ENCODE measurements at regions not wholly inside any gene's neighbourhood (a gene's known extent, or its start where the extent isn't known, plus 50 kb on each side); places are given as distances from the start of the nearest gene placed in this dataset.

- Histone ChIP-seq H3K9ac (ENCODE audit: insufficient read depth, low read length) (no peak overlapping the region), H3K9me3 (ENCODE audit: control insufficient read depth, insufficient read depth, low read depth, low read length) (no peaks in the 10 kb centered on the region), H3K27me3 (ENCODE audit: control insufficient read depth, insufficient read depth, low read length) (peaks cover 5% of the 10 kb centered on the region), H3K79me2 (ENCODE audit: control insufficient read depth, insufficient read depth, low read length) (no peaks in the 10 kb centered on the region), H3K36me3 (ENCODE audit: control insufficient read depth, insufficient read depth, low read length) (no peaks in the 10 kb centered on the region), H3K4me3 (replicated peaks in 1 of 4; ENCODE audit: control extremely low read depth in 1 of 4, insufficient read depth in 1 of 4, low read depth in 3 of 4, low read length in 4 of 4) (no peak overlapping the region), H3K27ac (ENCODE audit: insufficient read depth, low read length) (no peak overlapping the region), H3K4me1 (ENCODE audit: control insufficient read depth, extremely low read depth, insufficient read depth, low read length) (no peaks in the 10 kb centered on the region), H2AFZ (ENCODE audit: low read length) (no peak overlapping the region), H4K20me1 (ENCODE audit: control insufficient read depth, extremely low read depth, insufficient read depth, low read length) (no peaks in the 10 kb centered on the region), H3K4me2 (ENCODE audit: extremely low read depth, insufficient read depth, low read length) (no peak overlapping the region)
- DNase-seq (ENCODE audit: low read depth in 2 of 2), result no peak
- TF ChIP-seq CTCF (conservative IDR thresholded peaks at IDR 0.05 in 1 of 2, IDR thresholded peaks at IDR 0.05 in 1 of 2; ENCODE audit: low read depth in 1 of 2, low read length in 2 of 2), result no peak
- no peak for TF ChIP-seq EZH2 (IDR thresholded peaks at IDR 0.05; ENCODE audit: low read length, missing control alignments)
Measured at GRCh38 chr7:1361016-1361755, 98.1 kb downstream of the MICALL2 start.

GRCh38 chr7:1361756-1362125 lies 97.5 kb downstream of the MICALL2 start:
- Histone ChIP-seq H2AFZ (ENCODE audit: low read length) (no peak overlapping the region), H4K20me1 (ENCODE audit: control insufficient read depth, extremely low read depth, insufficient read depth, low read length) (no peaks in the 10 kb centered on the region), H3K9me3 (ENCODE audit: control insufficient read depth, insufficient read depth, low read depth, low read length) (no peaks in the 10 kb centered on the region), H3K27me3 (ENCODE audit: control insufficient read depth, insufficient read depth, low read length) (peaks cover 5% of the 10 kb centered on the region), H3K9ac (ENCODE audit: insufficient read depth, low read length) (no peak overlapping the region), H3K4me3 (replicated peaks in 1 of 4; ENCODE audit: control extremely low read depth in 1 of 4, insufficient read depth in 1 of 4, low read depth in 3 of 4, low read length in 4 of 4) (no peak overlapping the region), H3K27ac (ENCODE audit: insufficient read depth, low read length) (no peak overlapping the region), H3K4me2 (ENCODE audit: extremely low read depth, insufficient read depth, low read length) (no peak overlapping the region), H3K79me2 (ENCODE audit: control insufficient read depth, insufficient read depth, low read length) (no peaks in the 10 kb centered on the region), H3K36me3 (ENCODE audit: control insufficient read depth, insufficient read depth, low read length) (no peaks in the 10 kb centered on the region), H3K4me1 (ENCODE audit: control insufficient read depth, extremely low read depth, insufficient read depth, low read length) (no peaks in the 10 kb centered on the region)
- no peak for DNase-seq (ENCODE audit: low read depth in 2 of 2)
- no peak for TF ChIP-seq EZH2 (IDR thresholded peaks at IDR 0.05; ENCODE audit: low read length, missing control alignments)
- TF ChIP-seq CTCF (conservative IDR thresholded peaks at IDR 0.05 in 1 of 2, IDR thresholded peaks at IDR 0.05 in 1 of 2; ENCODE audit: low read depth in 1 of 2, low read length in 2 of 2), result no peak

GRCh38 chr7:1362301-1362700 lies 97.0 kb downstream of the MICALL2 start:
- no peaks in the 10 kb centered on the region for H3K9me3 ChIP-seq (ENCODE audit: control insufficient read depth, insufficient read depth, low read depth, low read length)
- no peak overlapping the region for H3K27ac ChIP-seq (ENCODE audit: insufficient read depth, low read length)
- H3K9ac ChIP-seq (ENCODE audit: insufficient read depth, low read length), result no peak overlapping the region
- no peak overlapping the region for H2AFZ ChIP-seq (ENCODE audit: low read length)
- H3K4me2 ChIP-seq (ENCODE audit: extremely low read depth, insufficient read depth, low read length), result no peak overlapping the region
- H3K36me3 ChIP-seq (ENCODE audit: control insufficient read depth, insufficient read depth, low read length), result no peaks in the 10 kb centered on the region
- H3K4me3 ChIP-seq (replicated peaks in 1 of 4; ENCODE audit: control extremely low read depth in 1 of 4, insufficient read depth in 1 of 4, low read depth in 3 of 4, low read length in 4 of 4), result no peak overlapping the region
- no peaks in the 10 kb centered on the region for H4K20me1 ChIP-seq (ENCODE audit: control insufficient read depth, extremely low read depth, insufficient read depth, low read length)
- H3K79me2 ChIP-seq (ENCODE audit: control insufficient read depth, insufficient read depth, low read length), result no peaks in the 10 kb centered on the region
- TF ChIP-seq EZH2 (IDR thresholded peaks at IDR 0.05; ENCODE audit: low read length, missing control alignments) (no peak), CTCF (conservative IDR thresholded peaks at IDR 0.05 in 1 of 2, IDR thresholded peaks at IDR 0.05 in 1 of 2; ENCODE audit: low read depth in 1 of 2, low read length in 2 of 2) (no peak)
- no peaks in the 10 kb centered on the region for H3K4me1 ChIP-seq (ENCODE audit: control insufficient read depth, extremely low read depth, insufficient read depth, low read length)
- peaks cover 5% of the 10 kb centered on the region for H3K27me3 ChIP-seq (ENCODE audit: control insufficient read depth, insufficient read depth, low read length)
- DNase-seq (ENCODE audit: low read depth in 2 of 2), result no peak
